GM23338 (cell line): ENCODE measurements at regions not wholly inside any gene's neighbourhood (a gene's known extent, or its start where the extent isn't known, plus 50 kb on each side); places are given as distances from the start of the nearest gene placed in this dataset.

ENCODE experiments used
- ETS1 ChIP-seq: IDR thresholded peaks from 2 replicates; pipeline ENCODE4 v1.6.1; 2016; ENCODE audit warnings: antibody characterized with exemption
- EZH2phosphoT487 ChIP-seq: fragments of 200-600 bp; sonication (generic); IDR thresholded peaks from one replicate; pipeline ENCODE4 v1.8.1; 2018; ENCODE audit warnings: antibody characterized with exemption; ENCODE audit not compliant: unreplicated experiment
- POLR2AphosphoS5 ChIP-seq: IDR thresholded peaks from 2 replicates; pipeline ENCODE4 v1.6.1; 2016; ENCODE audit warnings: antibody characterized with exemption, low read depth
- REST ChIP-seq: IDR thresholded peaks from one replicate; pipeline ENCODE4 v1.6.1; 2018; ENCODE audit warnings: antibody characterized with exemption; ENCODE audit not compliant: unreplicated experiment
- STAT1 ChIP-seq: IDR thresholded peaks from one replicate; pipeline ENCODE4 v1.6.1; 2016; ENCODE audit warnings: antibody characterized with exemption; ENCODE audit not compliant: unreplicated experiment
- ZNF462 ChIP-seq: fragments of 250-450 bp; sonication (Bioruptor Pico); IDR thresholded peaks from 2 replicates; pipeline ENCODE4 v1.5.0; 2020; ENCODE audit warnings: mild to moderate bottlenecking, moderate library complexity

GRCh38 chr17:33925649-33926048, 329.4 kb upstream of the CCL2 start (continued):
- TF ChIP-seq ZNF462 (CRISPR knock-in tag) (no peak), EZH2phosphoT487 (no peak), ETS1 (no peak), REST (no peak), STAT1 (no peak), POLR2AphosphoS5 (no peak)
